Stimulated activated CD4-positive, alpha-beta T cell treated with anti-CD3 and anti-CD28 coated beads, Interleukin-1b, Interleukin-23, amount 100 ng/mL, for 48 hours (primary cell): ENCODE measurements at regions not wholly inside any gene's neighbourhood (a gene's known extent, or its start where the extent isn't known, plus 50 kb on each side); places are given as distances from the start of the nearest gene placed in this dataset.
A peak's percentile ranks its signal among the peaks of the same experiment; 100 is the strongest.
"Not testable (repeated sequence)": the region's sequence is repeated elsewhere in the genome, so short reads cannot be mapped to it uniquely, and the experiment has no call there.

Experiments
- DNase-seq: peaks from one replicate; pipeline ENCODE4 v3.0.0-alpha.2; 2020

DNA sequence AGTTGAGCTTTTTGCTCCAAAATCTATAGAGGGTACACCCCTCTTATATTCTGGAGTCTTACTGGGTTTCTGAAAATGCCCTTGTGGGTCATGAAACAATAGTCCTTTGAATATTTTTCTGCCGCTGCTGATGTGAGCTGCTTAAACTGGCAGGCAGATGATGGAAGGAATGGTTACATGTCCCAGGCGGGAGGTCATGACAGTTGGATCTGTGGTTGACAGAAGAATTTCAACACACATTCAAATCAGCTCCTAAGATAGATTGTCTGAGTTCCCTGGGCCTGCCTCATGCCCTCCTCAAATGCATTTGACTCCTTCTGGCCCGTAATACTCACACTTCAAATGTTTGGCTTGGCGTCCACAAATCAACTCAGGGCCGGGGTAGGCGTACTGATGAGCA lies 105.0 kb upstream of the IKBKE start:
- DNase-seq = not testable (repeated sequence)

- not testable (repeated sequence) for DNase-seq
Measured at GRCh38 chr1:206366131-206366530, 104.1 kb upstream of the IKBKE start.

GRCh38 chr1:206366772-206367171 lies 103.5 kb upstream of the IKBKE start:
- not testable (repeated sequence) for DNase-seq

- not testable (repeated sequence) for DNase-seq
Measured at GRCh38 chr1:206367955-206368622, 102.2 kb upstream of the IKBKE start.

- DNase-seq = not testable (repeated sequence)
Measured at GRCh38 chr1:206374725-206375124, 95.6 kb upstream of the IKBKE start.

- not testable (repeated sequence) for DNase-seq
Measured at GRCh38 chr1:206375552-206375951, 94.7 kb upstream of the IKBKE start.

GRCh38 chr1:206378506-206378905 lies 91.8 kb upstream of the IKBKE start:
- not testable (repeated sequence) for DNase-seq

DNA sequence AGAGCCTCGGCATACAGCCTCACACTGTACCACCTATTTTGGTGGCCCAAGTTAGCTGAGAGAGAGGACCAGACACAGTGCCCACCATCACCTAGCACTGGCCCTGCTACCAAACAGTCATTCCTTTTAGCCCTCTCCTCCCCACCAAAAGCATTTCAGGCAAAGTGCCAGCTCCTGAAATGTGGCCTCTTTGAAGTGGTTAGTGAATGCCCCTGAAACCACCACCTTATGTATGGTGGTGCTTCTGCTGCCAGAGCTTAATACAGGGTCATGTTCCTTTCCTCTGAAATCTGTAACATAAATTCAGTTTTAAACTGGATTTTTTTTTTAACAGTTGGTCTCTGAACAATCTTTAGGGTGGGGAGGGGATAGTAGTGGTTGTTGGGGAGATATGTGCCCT lies 91.0 kb upstream of the IKBKE start:
- DNase-seq = not testable (repeated sequence)

- not testable (repeated sequence) for DNase-seq
Measured at GRCh38 chr1:206380163-206380790, 90.0 kb upstream of the IKBKE start.

GRCh38 chr1:206380791-206381610 lies 89.3 kb upstream of the IKBKE start:
- DNase-seq = peak; percentile 1

DNA sequence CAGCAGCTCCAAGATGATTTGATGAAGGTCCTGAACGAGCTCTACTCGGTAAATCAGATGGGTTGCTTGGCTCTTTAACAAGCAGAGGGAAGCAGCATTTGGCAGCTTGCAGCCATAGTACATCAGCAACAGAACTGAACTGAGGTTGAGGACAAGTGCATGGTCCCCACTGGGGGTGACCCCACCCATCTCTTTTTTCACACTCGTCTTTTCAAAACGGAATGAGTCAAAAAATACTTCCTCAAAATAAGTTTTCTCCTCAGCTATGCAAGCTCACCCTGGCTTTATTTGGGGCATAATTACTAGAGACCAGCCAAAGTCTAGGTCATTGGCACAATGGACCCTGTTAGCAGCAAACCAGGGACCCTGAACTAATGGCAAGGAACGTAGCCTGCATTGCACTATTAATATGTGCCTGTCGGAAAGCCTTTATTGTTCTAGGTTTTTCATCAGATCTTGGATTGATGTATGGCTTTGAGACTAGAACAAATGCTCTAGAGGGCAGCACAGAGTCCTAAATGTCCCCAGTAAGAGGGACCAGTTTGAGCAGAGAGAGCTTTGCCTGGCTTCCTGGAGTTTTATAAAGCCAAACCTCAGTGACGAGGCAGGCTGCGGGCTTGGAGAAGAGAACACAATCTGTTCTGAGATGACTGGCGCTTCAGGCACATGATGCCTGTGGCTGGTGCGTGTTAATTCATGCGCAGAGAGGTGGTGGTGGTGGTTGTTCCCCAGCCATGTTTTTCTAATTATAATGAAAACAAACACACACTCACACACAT lies 86.1 kb upstream of the IKBKE start:
- DNase-seq = peak; percentile 32

DNA sequence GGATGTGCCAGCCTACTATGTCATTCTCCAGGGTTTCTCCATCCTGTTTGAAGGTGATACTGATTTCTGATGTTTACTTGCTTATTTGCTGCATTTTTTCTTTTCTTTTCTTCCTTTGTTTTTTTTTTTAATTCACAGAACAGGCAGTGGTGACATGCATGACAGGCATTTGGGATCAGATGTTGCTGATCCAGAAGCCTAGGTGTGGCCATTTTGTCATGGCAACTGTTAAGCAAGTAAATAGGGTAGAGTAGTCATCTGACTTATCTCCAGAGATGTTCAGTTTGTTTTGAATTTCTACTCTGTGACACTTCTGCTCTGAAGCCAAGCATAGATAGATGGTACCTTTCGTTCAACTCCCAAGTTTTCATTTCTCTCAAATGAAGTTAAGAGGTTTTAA lies 85.4 kb upstream of the IKBKE start:
- DNase-seq = not testable (repeated sequence)

GRCh38 chr1:206387631-206388030 lies 82.6 kb upstream of the IKBKE start:
- not testable (repeated sequence) for DNase-seq

GRCh38 chr1:206391903-206392302 lies 78.4 kb upstream of the IKBKE start:
- DNase-seq = not testable (repeated sequence)

- DNase-seq = not testable (repeated sequence)
Measured at GRCh38 chr1:206397501-206397900, 72.8 kb upstream of the IKBKE start.

- not testable (repeated sequence) for DNase-seq
Measured at GRCh38 chr1:206398261-206398660, 72.0 kb upstream of the IKBKE start.

GRCh38 chr1:206403612-206404307 lies 66.5 kb upstream of the IKBKE start:
- DNase-seq = not testable (repeated sequence)

- DNase-seq = not testable (repeated sequence)
Measured at GRCh38 chr1:206404309-206405027, 65.8 kb upstream of the IKBKE start.

DNA sequence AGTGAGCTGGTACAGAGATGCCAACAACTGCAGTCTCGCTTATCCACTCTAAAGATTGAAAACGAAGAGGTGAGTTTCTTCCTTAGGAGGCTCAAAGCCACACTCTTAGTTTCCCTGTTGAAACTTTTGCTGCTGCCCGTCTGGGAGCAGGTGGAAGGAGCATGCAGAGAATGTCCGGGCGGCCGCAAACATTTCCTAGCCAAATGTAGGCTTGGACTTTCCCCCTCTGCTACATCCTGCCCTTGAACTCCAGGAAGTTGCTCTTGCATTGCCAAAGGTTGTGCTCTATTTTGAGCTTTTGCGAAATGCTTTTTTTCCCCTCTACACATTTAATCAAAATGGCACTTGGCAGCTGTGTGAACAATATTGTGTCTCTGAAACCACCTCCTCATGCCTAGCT lies 65.0 kb upstream of the IKBKE start:
- not testable (repeated sequence) for DNase-seq

DNA sequence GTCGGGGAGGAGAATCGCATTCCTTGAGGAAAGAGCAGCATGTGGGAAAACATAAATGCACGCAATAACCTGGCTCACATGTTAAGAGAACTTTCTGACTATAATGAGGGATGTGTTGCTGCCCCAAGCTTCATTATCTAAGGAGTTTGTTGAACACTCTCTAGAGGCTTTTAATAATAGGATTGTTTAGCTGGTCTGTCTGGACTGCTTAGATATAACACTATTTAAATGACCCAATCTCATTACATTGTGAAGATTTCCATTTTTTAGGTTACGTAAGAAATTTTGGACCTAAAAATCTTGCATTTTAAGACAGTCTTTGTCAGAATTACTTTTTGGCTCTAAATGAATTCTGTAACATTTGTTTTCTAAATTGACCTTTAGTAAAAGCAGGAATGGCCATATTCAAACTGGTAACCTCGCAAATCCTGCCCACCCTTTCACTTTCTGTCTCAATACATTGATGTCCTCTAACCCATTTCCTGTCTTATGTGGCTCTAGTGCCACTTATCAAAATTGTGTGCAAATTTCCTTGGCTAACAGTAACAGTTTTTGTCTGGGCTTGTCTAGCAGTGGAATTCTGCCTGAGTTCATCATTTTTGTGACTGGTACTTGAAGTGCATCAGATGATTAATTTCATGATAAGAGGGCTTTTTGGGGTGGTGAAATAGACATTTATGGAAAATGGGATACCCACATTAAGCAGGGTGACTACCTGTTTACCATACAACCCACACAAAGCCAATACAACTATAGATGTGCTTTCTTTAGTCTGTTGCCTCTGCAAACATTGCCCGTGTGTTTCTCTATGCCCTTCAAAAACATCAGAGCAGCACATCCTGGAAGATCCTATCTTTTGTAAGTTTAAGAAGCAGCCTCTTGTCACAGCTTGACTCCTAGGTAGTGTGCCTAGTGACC lies 61.6 kb upstream of the IKBKE start:
- DNase-seq = not testable (repeated sequence)
